OCI-LY7 (cell line): ENCODE measurements at regions not wholly inside any gene's neighbourhood (a gene's known extent, or its start where the extent isn't known, plus 50 kb on each side); places are given as distances from the start of the nearest gene placed in this dataset.

Experiments used
- CTCF ChIP-seq: fragments of 200-600 bp; sonication (generic); conservative IDR thresholded peaks from 2 replicates; pipeline ENCODE4 v1.5.1; 2014; ENCODE audit warnings: mild to moderate bottlenecking, antibody characterized with exemption, low read length, moderate library complexity, mixed read lengths
- EZH2phosphoT487 ChIP-seq: fragments of 200-600 bp; sonication (generic); IDR thresholded peaks from 2 replicates; pipeline ENCODE4 v1.6.1; 2018; ENCODE audit warnings: low read depth, borderline replicate concordance, mild to moderate bottlenecking, mixed run types, antibody characterized with exemption, low read length, moderate library complexity, mixed read lengths

GRCh38 chr5:130805648-130806047 lies 359.4 kb downstream of the HINT1 start:
- TF ChIP-seq CTCF: no peak
- TF ChIP-seq EZH2phosphoT487: no peak
